ENCODE measurements at regions not wholly inside any gene's neighbourhood (a gene's known extent, or its start where the extent isn't known, plus 50 kb on each side); places are given as distances from the start of the nearest gene placed in this dataset.

GRCh38 chr1:216921866-216922265 lies 198.6 kb upstream of the ESRRG start:
- no peak for TF ChIP-seq CTCF (conservative IDR thresholded peaks at IDR 0.05; ENCODE audit: low read length)
- no peak for TF ChIP-seq EZH2phosphoT487 (IDR thresholded peaks at IDR 0.05; ENCODE audit: borderline replicate concordance, low read depth, low read length)

Data from OCI-LY7 (cell line).